Mesendoderm (in vitro differentiated cells): ENCODE measurements at regions not wholly inside any gene's neighbourhood (a gene's known extent, or its start where the extent isn't known, plus 50 kb on each side); places are given as distances from the start of the nearest gene placed in this dataset.
A peak's percentile ranks its signal among the peaks of the same experiment; 100 is the strongest.

Experiments
- DNase-seq: peaks from one replicate; pipeline ENCODE4 v3.0.0; 2013
- H2AK5ac ChIP-seq: 2 replicates; pipeline ENCODE4 v1.6.1; 2013; ENCODE audit warnings: low read length, inconsistent platforms
- H2BK120ac ChIP-seq: 2 replicates; pipeline ENCODE4 v1.6.1; 2013; ENCODE audit warnings: low read depth, mild to moderate bottlenecking, low read length, moderate library complexity, mixed read lengths
- H2BK15ac ChIP-seq: replicated peaks from 2 replicates; pipeline ENCODE4 v1.6.1; 2013; ENCODE audit warnings: low read depth, mild to moderate bottlenecking, moderate library complexity
- H2BK5ac ChIP-seq: 2 replicates; pipeline ENCODE4 v1.6.1; 2013; ENCODE audit warnings: low read length, inconsistent platforms
- H3K18ac ChIP-seq: 2 replicates; pipeline ENCODE4 v1.6.1; 2013; ENCODE audit warnings: mild to moderate bottlenecking, low read length, mixed read lengths
- H3K23ac ChIP-seq: one replicate; pipeline ENCODE4 v1.6.1; 2013; ENCODE audit warnings: low read length
- H3K27ac ChIP-seq: 2 replicates; pipeline ENCODE4 v1.5.1; 2013; ENCODE audit warnings: low read depth, mild to moderate bottlenecking, inconsistent platforms, low read length, moderate library complexity
- H3K27me3 ChIP-seq: 2 replicates; pipeline ENCODE4 v1.6.1; 2013; ENCODE audit warnings: low read length, control low read depth, mild to moderate bottlenecking, inconsistent platforms; ENCODE audit not compliant: insufficient read depth, poor library complexity
- H3K36me3 ChIP-seq: 2 replicates; pipeline ENCODE4 v1.6.1; 2013; ENCODE audit warnings: low read length, inconsistent platforms; ENCODE audit not compliant: control insufficient read depth, insufficient read depth
- H3K4ac ChIP-seq: one replicate; pipeline ENCODE4 v1.6.1; 2013; ENCODE audit warnings: low read depth, mild to moderate bottlenecking, low read length, moderate library complexity
- H3K4me1 ChIP-seq: 2 replicates; pipeline ENCODE4 v1.6.1; 2013; ENCODE audit warnings: low read depth, low read length, inconsistent platforms; ENCODE audit not compliant: control insufficient read depth
- H3K4me2 ChIP-seq: 2 replicates; pipeline ENCODE4 v1.6.1; 2013; ENCODE audit warnings: low read length
- H3K4me3 ChIP-seq: 2 replicates; pipeline ENCODE4 v1.5.1; 2013; ENCODE audit warnings: mild to moderate bottlenecking, low read length
- H3K56ac ChIP-seq: one replicate; pipeline ENCODE4 v1.6.1; 2013; ENCODE audit warnings: low read length
- H3K79me1 ChIP-seq: 2 replicates; pipeline ENCODE4 v1.6.1; 2013; ENCODE audit warnings: low read length, inconsistent platforms
- H3K79me2 ChIP-seq: 2 replicates; pipeline ENCODE4 v1.6.1; 2013; ENCODE audit warnings: mild to moderate bottlenecking, low read length; ENCODE audit not compliant: control insufficient read depth, insufficient read depth
- H3K9ac ChIP-seq: 2 replicates; pipeline ENCODE4 v1.6.1; 2013; ENCODE audit warnings: low read length, inconsistent platforms
- H4K5ac ChIP-seq: one replicate; pipeline ENCODE4 v1.6.1; 2013; ENCODE audit warnings: low read length
- H4K8ac ChIP-seq: one replicate; pipeline ENCODE4 v1.6.1; 2013; ENCODE audit warnings: low read depth, mild to moderate bottlenecking, control low read depth, low read length, moderate library complexity
- WGBS: extraction: QIAGEN DNeasy Blood & Tissue Kit; methylation state at CpG from one replicate; pipeline ENCODE4 v1.1.7; 2013; ENCODE audit warnings: low lambda C conversion rate, missing lambda C conversion rate; ENCODE audit not compliant: insufficient coverage; ENCODE audit errors: extremely low coverage; 5-methylcytosine and 5-hydroxymethylcytosine counted together

DNA sequence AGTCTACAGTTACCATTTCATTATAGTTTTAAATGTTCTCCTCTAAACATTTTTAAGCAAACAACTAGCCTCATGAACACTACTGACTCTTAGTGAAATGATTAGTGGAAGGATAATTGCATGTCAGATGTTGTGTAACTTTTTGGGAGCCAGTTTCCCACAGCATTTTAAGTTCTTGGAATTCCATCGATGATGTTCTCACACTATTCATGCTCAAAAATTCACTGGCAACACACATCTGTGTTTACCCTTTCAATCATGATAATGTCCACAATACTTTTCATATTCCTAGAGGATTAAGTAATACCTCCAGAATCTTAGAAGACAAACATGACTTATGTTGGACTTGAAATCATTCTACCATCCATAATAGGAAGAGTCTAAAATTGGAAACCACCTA lies 678.1 kb upstream of the ID4 start:
- Histone ChIP-seq H3K4me1 (no peaks in the 10 kb centered on the region), H3K36me3 (no peaks in the 10 kb centered on the region), H2BK5ac (no peak overlapping the region), H3K18ac (no peak overlapping the region), H4K8ac (no peak overlapping the region), H3K27ac (no peak overlapping the region), H4K5ac (no peak overlapping the region), H3K79me1 (no peaks in the 10 kb centered on the region), H3K27me3 (no peaks in the 10 kb centered on the region), H2AK5ac (no peak overlapping the region), H3K9ac (no peak overlapping the region), H3K23ac (no peak overlapping the region), H3K4me3 (no peak overlapping the region), H3K4ac (no peak overlapping the region), H2BK15ac (no peak overlapping the region), H3K79me2 (no peaks in the 10 kb centered on the region), H3K4me2 (no peak overlapping the region), H2BK120ac (no peak overlapping the region), H3K56ac (no peak overlapping the region)
- WGBS = no CpG with 5 or more reads among the region's 1 CpG
- DNase-seq = no peak

DNA sequence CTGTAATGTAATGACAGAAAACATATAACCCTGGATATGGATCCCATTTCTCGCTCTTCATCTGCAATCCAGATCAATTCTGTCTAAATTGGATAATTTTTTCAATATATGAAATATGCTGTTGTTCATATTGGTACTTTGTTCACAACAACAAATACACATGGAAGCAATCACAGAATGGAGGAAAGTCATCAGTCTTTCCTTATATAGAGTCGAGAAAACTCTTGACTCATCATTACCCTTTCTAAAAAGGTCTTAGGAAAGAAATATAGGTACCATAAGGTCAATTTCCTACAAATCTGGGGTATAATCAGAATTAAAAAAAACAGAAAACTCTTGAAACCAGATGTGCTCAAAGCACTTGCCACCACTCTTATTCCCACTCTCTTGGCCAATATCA lies 677.6 kb upstream of the ID4 start:
- no peaks in the 10 kb centered on the region for H3K36me3 ChIP-seq
- H3K4ac ChIP-seq = no peak overlapping the region
- no peaks in the 10 kb centered on the region for H3K79me2 ChIP-seq
- no peak for DNase-seq
- H3K4me1 ChIP-seq = no peaks in the 10 kb centered on the region
- H3K4me3 ChIP-seq = no peak overlapping the region
- H2BK15ac ChIP-seq = no peak overlapping the region
- H3K4me2 ChIP-seq = no peak overlapping the region
- H3K18ac ChIP-seq = no peak overlapping the region
- no peak overlapping the region for H2BK120ac ChIP-seq
- H2BK5ac ChIP-seq = no peak overlapping the region
- no peak overlapping the region for H4K8ac ChIP-seq
- no peak overlapping the region for H3K56ac ChIP-seq
- no peaks in the 10 kb centered on the region for H3K79me1 ChIP-seq
- no peak overlapping the region for H2AK5ac ChIP-seq
- H3K27me3 ChIP-seq = no peaks in the 10 kb centered on the region
- no peak overlapping the region for H3K23ac ChIP-seq
- H4K5ac ChIP-seq = no peak overlapping the region
- WGBS = no CpG with 5 or more reads among the region's 2 CpGs
- no peak overlapping the region for H3K9ac ChIP-seq
- no peak overlapping the region for H3K27ac ChIP-seq

GRCh38 chr6:19160081-19160730 lies 677.0 kb upstream of the ID4 start:
- no peak overlapping the region for H2BK15ac ChIP-seq
- H2AK5ac ChIP-seq = no peak overlapping the region
- H3K79me1 ChIP-seq = no peaks in the 10 kb centered on the region
- no peak overlapping the region for H3K4me3 ChIP-seq
- H3K56ac ChIP-seq = no peak overlapping the region
- H3K4me1 ChIP-seq = no peaks in the 10 kb centered on the region
- H3K4ac ChIP-seq = no peak overlapping the region
- no peaks in the 10 kb centered on the region for H3K79me2 ChIP-seq
- no peak overlapping the region for H3K23ac ChIP-seq
- H3K9ac ChIP-seq = no peak overlapping the region
- WGBS = no CpG with 5 or more reads among the region's 2 CpGs
- no peak overlapping the region for H3K27ac ChIP-seq
- DNase-seq = no peak
- H3K36me3 ChIP-seq = no peaks in the 10 kb centered on the region
- H2BK120ac ChIP-seq = no peak overlapping the region
- H3K18ac ChIP-seq = no peak overlapping the region
- H4K8ac ChIP-seq = no peak overlapping the region
- H3K27me3 ChIP-seq = no peaks in the 10 kb centered on the region
- H2BK5ac ChIP-seq = no peak overlapping the region
- no peak overlapping the region for H4K5ac ChIP-seq
- no peak overlapping the region for H3K4me2 ChIP-seq

DNA sequence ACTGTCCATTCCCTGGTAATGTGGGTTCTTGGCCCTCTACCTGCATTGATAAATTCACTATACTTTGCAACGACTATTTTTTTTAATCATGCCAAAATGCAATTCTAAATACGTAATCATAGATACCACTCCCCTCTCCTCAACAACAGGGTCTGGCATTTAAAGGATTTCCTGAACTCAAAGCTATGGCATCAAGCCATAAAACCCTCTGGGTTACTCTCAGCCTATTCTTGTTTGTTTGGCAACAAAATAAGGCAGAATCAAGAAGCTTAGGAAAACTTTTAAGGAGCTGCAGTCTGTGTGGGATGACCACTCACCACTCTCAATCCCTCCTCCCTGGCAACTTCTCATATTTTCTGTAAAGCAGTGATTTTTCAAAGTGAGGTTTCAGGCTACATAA lies 669.9 kb upstream of the ID4 start:
- Histone ChIP-seq H3K27ac (no peak overlapping the region), H3K27me3 (no peaks in the 10 kb centered on the region), H2BK5ac (no peak overlapping the region), H3K36me3 (no peaks in the 10 kb centered on the region), H3K4ac (no peak overlapping the region), H3K4me3 (no peak overlapping the region), H2BK120ac (no peak overlapping the region), H3K23ac (no peak overlapping the region), H3K56ac (no peak overlapping the region), H3K4me2 (no peak overlapping the region), H3K79me1 (no peaks in the 10 kb centered on the region), H3K79me2 (no peaks in the 10 kb centered on the region), H2BK15ac (no peak overlapping the region), H3K4me1 (peaks cover 5% of the 10 kb centered on the region), H3K9ac (no peak overlapping the region), H4K8ac (no peak overlapping the region), H2AK5ac (no peak overlapping the region), H4K5ac (no peak overlapping the region), H3K18ac (no peak overlapping the region)
- WGBS = no CpG with 5 or more reads among the region's 2 CpGs
- no peak for DNase-seq

DNA sequence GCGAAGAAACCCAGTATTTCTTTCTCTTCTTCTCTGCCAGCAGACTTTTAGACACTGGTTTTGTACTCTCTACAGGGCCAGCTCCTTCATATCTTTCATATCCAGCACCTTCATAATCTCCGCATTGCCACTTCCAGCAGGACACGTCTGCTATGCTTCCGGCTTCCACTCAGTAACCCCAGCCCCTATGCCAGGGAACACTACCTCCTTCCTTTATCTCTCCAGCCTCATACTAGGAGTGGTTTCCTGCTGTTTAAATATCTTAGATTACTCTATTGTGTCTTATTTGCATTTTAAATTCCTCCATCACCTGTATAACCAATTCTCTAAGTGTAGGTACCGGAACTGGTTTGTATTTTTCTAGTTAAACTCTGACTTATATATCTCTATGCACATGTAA lies 667.8 kb upstream of the ID4 start:
- no CpG with 5 or more reads among the region's 5 CpGs for WGBS
- H4K8ac ChIP-seq = no peak overlapping the region

DNA sequence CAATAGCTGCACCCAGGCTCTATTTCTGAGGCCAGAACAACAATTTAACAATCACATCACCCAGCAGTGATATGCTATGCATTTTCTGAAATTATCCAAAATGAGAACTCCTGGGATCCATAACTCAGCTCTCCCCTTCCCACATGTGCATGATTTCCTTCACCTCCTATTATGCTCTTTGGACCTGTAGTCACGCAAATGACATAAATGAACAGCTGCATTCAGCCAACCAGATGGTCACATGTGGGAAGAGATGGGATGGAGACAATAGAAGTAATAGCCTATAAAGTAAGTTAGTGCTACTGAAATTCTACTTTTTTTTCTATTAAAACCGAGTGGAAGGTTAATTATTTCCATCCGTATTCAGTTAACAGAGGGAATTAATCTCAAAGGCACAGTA lies 662.1 kb upstream of the ID4 start:
- Histone ChIP-seq H3K56ac (no peak overlapping the region), H3K27ac (no peak overlapping the region), H4K5ac (no peak overlapping the region), H3K4ac (no peak overlapping the region), H3K27me3 (no peaks in the 10 kb centered on the region), H2AK5ac (no peak overlapping the region), H3K4me1 (no peaks in the 10 kb centered on the region), H3K9ac (no peak overlapping the region), H2BK120ac (no peak overlapping the region), H3K23ac (no peak overlapping the region), H4K8ac (no peak overlapping the region), H3K36me3 (no peaks in the 10 kb centered on the region), H3K79me2 (no peaks in the 10 kb centered on the region), H3K79me1 (no peaks in the 10 kb centered on the region), H3K4me3 (no peak overlapping the region), H3K4me2 (no peak overlapping the region), H2BK5ac (no peak overlapping the region), H3K18ac (no peak overlapping the region), H2BK15ac (no peak overlapping the region)
- WGBS = no CpG with 5 or more reads among the region's 3 CpGs
- no peak for DNase-seq

More for the DNA sequence above, 667.8 kb upstream of the ID4 start:
- Histone ChIP-seq H3K9ac (no peak overlapping the region), H3K79me2 (no peaks in the 10 kb centered on the region), H3K36me3 (no peaks in the 10 kb centered on the region), H4K5ac (no peak overlapping the region), H3K18ac (no peak overlapping the region), H2BK120ac (no peak overlapping the region), H3K79me1 (no peaks in the 10 kb centered on the region), H3K23ac (no peak overlapping the region), H3K4ac (no peak overlapping the region), H2AK5ac (no peak overlapping the region), H3K4me1 (peaks cover 5% of the 10 kb centered on the region), H3K56ac (no peak overlapping the region), H3K4me2 (no peak overlapping the region), H3K4me3 (no peak overlapping the region), H3K27me3 (no peaks in the 10 kb centered on the region), H2BK15ac (no peak overlapping the region), H2BK5ac (no peak overlapping the region), H3K27ac (no peak overlapping the region)
- peak; percentile 44 for DNase-seq
